ENCODE measurements at regions not wholly inside any gene's neighbourhood (a gene's known extent, or its start where the extent isn't known, plus 50 kb on each side); places are given as distances from the start of the nearest gene placed in this dataset.

DNA sequence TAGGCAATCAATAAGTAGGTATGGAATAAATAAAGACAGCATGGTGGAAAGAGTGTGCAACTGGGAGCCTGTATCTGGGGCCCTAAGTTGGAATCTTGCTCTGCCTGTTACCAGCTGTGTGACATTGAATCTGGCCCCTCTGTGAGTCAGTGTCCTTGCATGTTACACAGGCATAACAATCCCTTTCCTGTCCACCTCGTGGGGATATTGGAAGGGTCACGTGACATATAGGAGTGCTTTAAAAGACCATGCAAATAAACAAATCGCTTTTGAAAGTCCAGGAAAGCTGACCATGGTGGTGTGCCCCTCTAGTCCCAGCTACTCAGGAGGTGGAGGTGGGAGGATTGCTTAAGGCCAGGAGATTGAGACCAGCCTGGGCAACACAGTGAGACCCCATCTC is 51.1 kb upstream of the VRK1 start:
- no peaks in the 10 kb centered on the region for H3K36me3 ChIP-seq (ENCODE audit: insufficient read depth, low read length)
- H3K9ac ChIP-seq (ENCODE audit: insufficient read length) = no peak overlapping the region
- H3K9me3 ChIP-seq (ENCODE audit: low read depth, low read length) = no peaks in the 10 kb centered on the region
- DNase-seq (ENCODE audit: low read depth, low spot score) = no peak
- TF ChIP-seq POLR2AphosphoS5 (IDR thresholded peaks at IDR 0.05; ENCODE audit: borderline replicate concordance, low read depth, low read length) (no peak), FOXP2 (optimal IDR thresholded peaks at IDR 0.05; ENCODE audit: control extremely low read depth, extremely low read length, insufficient read depth) (no peak), EZH2 (IDR thresholded peaks at IDR 0.05) (no peak)
- no peak overlapping the region for H3K4me3 ChIP-seq
- H3K27ac ChIP-seq = no peak overlapping the region

DNA sequence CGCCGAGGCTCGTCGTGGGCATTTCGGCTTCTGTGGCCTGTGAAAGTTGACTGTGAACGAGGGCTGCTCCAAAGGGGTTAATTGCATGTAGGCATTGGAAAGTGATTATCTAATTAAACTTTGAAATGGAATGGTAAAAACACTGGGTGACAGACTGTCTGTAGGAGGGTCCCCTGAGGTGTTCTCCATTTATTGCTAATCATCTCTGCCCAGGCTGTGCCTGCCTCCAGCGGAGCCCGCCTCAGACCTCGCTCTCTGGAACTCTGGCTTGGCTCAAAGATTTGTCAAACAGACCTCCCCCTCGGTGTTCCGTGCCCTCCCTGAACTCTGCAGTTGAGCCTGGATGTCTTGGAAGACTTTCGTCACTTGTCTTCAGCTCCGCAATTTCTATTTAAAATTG is 50.2 kb upstream of the VRK1 start:
- Histone ChIP-seq H3K4me3 (no peak overlapping the region), H3K9ac (ENCODE audit: insufficient read length) (no peak overlapping the region), H3K9me3 (ENCODE audit: low read depth, low read length) (no peaks in the 10 kb centered on the region), H3K27ac (0 out of 2 replicates have a peak overlapping the region, but pooled peaks have one; percentile 5), H3K36me3 (ENCODE audit: insufficient read depth, low read length) (no peaks in the 10 kb centered on the region)
- no peak for DNase-seq (ENCODE audit: low read depth, low spot score)
- TF ChIP-seq EZH2 (IDR thresholded peaks at IDR 0.05) (no peak), POLR2AphosphoS5 (IDR thresholded peaks at IDR 0.05; ENCODE audit: borderline replicate concordance, low read depth, low read length) (no peak), FOXP2 (optimal IDR thresholded peaks at IDR 0.05; ENCODE audit: control extremely low read depth, extremely low read length, insufficient read depth) (no peak)
